ENCODE measurements at regions not wholly inside any gene's neighbourhood (a gene's known extent, or its start where the extent isn't known, plus 50 kb on each side); places are given as distances from the start of the nearest gene placed in this dataset.

GRCh38 chr10:120047926-120048325 is 155.4 kb downstream of the SEC23IP start:
- TF ChIP-seq SIN3A (IDR thresholded peaks at IDR 0.05; ENCODE audit: borderline replicate concordance, low read depth, low read length): no peak
- TF ChIP-seq RCOR1 (IDR thresholded peaks at IDR 0.05; ENCODE audit: low read length): no peak
- no peak for TF ChIP-seq CTCF (IDR thresholded peaks at IDR 0.05)
- TF ChIP-seq EP300 (IDR thresholded peaks at IDR 0.05; ENCODE audit: borderline replicate concordance in 1 of 2, low read depth in 1 of 2, low read length in 1 of 2): no peak
- TF ChIP-seq RFX5 (IDR thresholded peaks at IDR 0.05; ENCODE audit: low read length): no peak
- TF ChIP-seq POLR2AphosphoS5 (IDR thresholded peaks at IDR 0.05; ENCODE audit: low read depth, low read length): no peak
- no peak for TF ChIP-seq RAD21 (IDR thresholded peaks at IDR 0.05; ENCODE audit: low read length)
- TF ChIP-seq JUND (IDR thresholded peaks at IDR 0.05): no peak
- no peak for TF ChIP-seq MAX (IDR thresholded peaks at IDR 0.05; ENCODE audit: low read depth)
- no peak for TF ChIP-seq SMC3 (IDR thresholded peaks at IDR 0.05; ENCODE audit: low read depth, low read length)
- no peak for TF ChIP-seq FOXJ3 (CRISPR knock-in tag; IDR thresholded peaks at IDR 0.05)
- no peak for TF ChIP-seq TAF1 (IDR thresholded peaks at IDR 0.05; ENCODE audit: borderline replicate concordance, low read depth, low read length)
